ENCODE measurements at regions not wholly inside any gene's neighbourhood (a gene's known extent, or its start where the extent isn't known, plus 50 kb on each side); places are given as distances from the start of the nearest gene placed in this dataset.

GRCh38 chr2:125696560-125696959, 959.4 kb upstream of the GYPC start:
- DNase-seq, result no peak
- Histone ChIP-seq H3K4me2 (no peak overlapping the region), H4K20me1 (ENCODE audit: insufficient read depth) (no peaks in the 10 kb centered on the region), H3K27me3 (ENCODE audit: insufficient read depth, low read depth) (no peaks in the 10 kb centered on the region), H2AFZ (no peak overlapping the region), H3F3A (ENCODE audit: insufficient read depth, low read depth) (no peaks in the 10 kb centered on the region), H3K9me3 (ENCODE audit: insufficient read depth, low read depth) (no peaks in the 10 kb centered on the region), H3K4me3 (no peak overlapping the region), H3K4me1 (replicated peaks; ENCODE audit: insufficient read depth) (no peaks in the 10 kb centered on the region), H3K9me2 (ENCODE audit: insufficient read depth) (no peaks in the 10 kb centered on the region), H3K36me3 (ENCODE audit: low read depth) (no peaks in the 10 kb centered on the region), H3K79me2 (ENCODE audit: low read depth) (no peaks in the 10 kb centered on the region), H3K27ac (no peak overlapping the region)
- ChIA-PET CTCF (no interaction called here), POLR2A (ENCODE audit: unreplicated experiment) (no interaction called here)
- TF ChIP-seq CTCF (conservative IDR thresholded peaks at IDR 0.05) (no peak), EZH2 (IDR thresholded peaks at IDR 0.05; ENCODE audit: low read depth) (no peak)
- no TSS peak for BruUV-seq (replicated peaks)
- intact Hi-C loops (cut with micrococcal nuclease; ENCODE audit: unreplicated experiment), result no loop called here

DNA sequence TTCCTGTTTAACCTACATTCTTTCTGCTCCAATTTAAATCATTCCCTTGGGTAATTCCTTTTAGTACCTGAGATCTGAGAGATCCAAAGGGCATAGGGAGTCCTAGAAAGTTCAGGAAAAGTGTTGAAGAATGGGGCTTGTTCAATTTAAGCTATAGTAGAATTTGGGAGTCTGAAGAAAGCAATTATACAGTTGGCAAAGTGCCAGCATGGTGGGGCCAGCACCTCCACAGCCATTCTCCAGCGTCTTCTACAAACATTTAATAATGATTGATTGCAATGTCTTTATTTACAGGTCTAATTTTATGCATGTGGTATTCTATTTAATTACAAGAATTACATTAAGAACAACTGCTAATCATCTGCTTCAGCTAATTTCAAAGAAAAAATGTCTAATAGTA, 957.7 kb upstream of the GYPC start:
- Histone ChIP-seq H3K4me2 (no peak overlapping the region), H3K4me3 (no peak overlapping the region), H4K20me1 (ENCODE audit: insufficient read depth) (no peaks in the 10 kb centered on the region), H3K27ac (no peak overlapping the region), H2AFZ (no peak overlapping the region), H3K4me1 (replicated peaks; ENCODE audit: insufficient read depth) (no peaks in the 10 kb centered on the region), H3K9me3 (ENCODE audit: insufficient read depth, low read depth) (no peaks in the 10 kb centered on the region), H3K79me2 (ENCODE audit: low read depth) (no peaks in the 10 kb centered on the region), H3F3A (ENCODE audit: insufficient read depth, low read depth) (no peaks in the 10 kb centered on the region), H3K36me3 (ENCODE audit: low read depth) (no peaks in the 10 kb centered on the region), H3K9me2 (ENCODE audit: insufficient read depth) (no peaks in the 10 kb centered on the region), H3K27me3 (ENCODE audit: insufficient read depth, low read depth) (no peaks in the 10 kb centered on the region)
- intact Hi-C loops (cut with micrococcal nuclease; ENCODE audit: unreplicated experiment), result no loop called here
- POLR2A ChIA-PET (ENCODE audit: unreplicated experiment), result no interaction called here
- no peak for DNase-seq
- no TSS peak for BruUV-seq (replicated peaks)
- no peak for TF ChIP-seq EZH2 (IDR thresholded peaks at IDR 0.05; ENCODE audit: low read depth)
- no peak for TF ChIP-seq CTCF (conservative IDR thresholded peaks at IDR 0.05)
- CTCF ChIA-PET, result no interaction called here

GRCh38 chr2:125701070-125701469, 954.9 kb upstream of the GYPC start:
- no peaks in the 10 kb centered on the region for H3K9me2 ChIP-seq (ENCODE audit: insufficient read depth)
- no peak overlapping the region for H3K27ac ChIP-seq
- no peaks in the 10 kb centered on the region for H3K9me3 ChIP-seq (ENCODE audit: insufficient read depth, low read depth)
- intact Hi-C loops (cut with micrococcal nuclease; ENCODE audit: unreplicated experiment), result no loop called here
- no peak overlapping the region for H3K4me3 ChIP-seq
- no peaks in the 10 kb centered on the region for H3K79me2 ChIP-seq (ENCODE audit: low read depth)
- CTCF ChIA-PET, result no interaction called here
- DNase-seq, result no peak
- H3K4me1 ChIP-seq (replicated peaks; ENCODE audit: insufficient read depth), result no peaks in the 10 kb centered on the region
- POLR2A ChIA-PET (ENCODE audit: unreplicated experiment), result interaction anchor here (0.7 kb wide), 1 partner anchor 296 kb away, joined by 4 read pairs; no protein-coding TSS in a partner anchor
- TF ChIP-seq EZH2 (IDR thresholded peaks at IDR 0.05; ENCODE audit: low read depth), result no peak
- TF ChIP-seq CTCF (conservative IDR thresholded peaks at IDR 0.05), result no peak
- no peak overlapping the region for H2AFZ ChIP-seq
- no peak overlapping the region for H3K4me2 ChIP-seq
- H3K36me3 ChIP-seq (ENCODE audit: low read depth), result no peaks in the 10 kb centered on the region
- BruUV-seq (replicated peaks), result no TSS peak
- H3K27me3 ChIP-seq (ENCODE audit: insufficient read depth, low read depth), result no peaks in the 10 kb centered on the region
- no peaks in the 10 kb centered on the region for H4K20me1 ChIP-seq (ENCODE audit: insufficient read depth)
- H3F3A ChIP-seq (ENCODE audit: insufficient read depth, low read depth), result no peaks in the 10 kb centered on the region

All from PC-9 (cell line).